ENCODE measurements at regions not wholly inside any gene's neighbourhood (a gene's known extent, or its start where the extent isn't known, plus 50 kb on each side); places are given as distances from the start of the nearest gene placed in this dataset.
A peak's percentile ranks its signal among the peaks of the same experiment; 100 is the strongest.

GRCh38 chr4:34973650-34974312, 1270.5 kb downstream of the ARAP2 start:
- no peak for TF ChIP-seq EGR1 (IDR thresholded peaks at IDR 0.05)

GRCh38 chr4:34974313-34974680, 1270.0 kb downstream of the ARAP2 start:
- TF ChIP-seq REST (IDR thresholded peaks at IDR 0.05; ENCODE audit: low read depth) (no peak), MAX (IDR thresholded peaks at IDR 0.05) (no peak), CEBPB (IDR thresholded peaks at IDR 0.05) (no peak), RAD21 (IDR thresholded peaks at IDR 0.05; ENCODE audit: low read depth) (no peak), USF1 (IDR thresholded peaks at IDR 0.05) (no peak), ZBTB7A (IDR thresholded peaks at IDR 0.05; ENCODE audit: low read depth) (no peak), EP300 (IDR thresholded peaks at IDR 0.05; ENCODE audit: borderline replicate concordance) (no peak), TEAD4 (IDR thresholded peaks at IDR 0.05) (no peak), FOXM1 (IDR thresholded peaks at IDR 0.05; ENCODE audit: borderline replicate concordance, low read depth) (no peak), CREB1 (IDR thresholded peaks at IDR 0.05; ENCODE audit: low read depth) (no peak), YY1 (IDR thresholded peaks at IDR 0.05; ENCODE audit: low read depth) (no peak)

GRCh38 chr4:35021222-35021621, 1223.1 kb downstream of the ARAP2 start:
- TF ChIP-seq TEAD4 (IDR thresholded peaks at IDR 0.05), result peak; percentile 70

- TF ChIP-seq ZBTB7A (IDR thresholded peaks at IDR 0.05; ENCODE audit: low read depth) (no peak), REST (IDR thresholded peaks at IDR 0.05; ENCODE audit: low read depth) (no peak), TAF1 (IDR thresholded peaks at IDR 0.05; ENCODE audit: low read depth) (no peak), RAD21 (IDR thresholded peaks at IDR 0.05; ENCODE audit: low read depth) (no peak), FOXM1 (IDR thresholded peaks at IDR 0.05; ENCODE audit: borderline replicate concordance, low read depth) (no peak), EP300 (IDR thresholded peaks at IDR 0.05; ENCODE audit: borderline replicate concordance) (no peak), NFIC (IDR thresholded peaks at IDR 0.05) (no peak), MAX (IDR thresholded peaks at IDR 0.05) (no peak), USF1 (IDR thresholded peaks at IDR 0.05) (no peak), CREB1 (IDR thresholded peaks at IDR 0.05; ENCODE audit: low read depth) (no peak), TEAD4 (IDR thresholded peaks at IDR 0.05) (no peak), EGR1 (IDR thresholded peaks at IDR 0.05) (no peak), TCF12 (IDR thresholded peaks at IDR 0.05; ENCODE audit: low read depth) (no peak), YY1 (IDR thresholded peaks at IDR 0.05; ENCODE audit: low read depth) (no peak), CEBPB (IDR thresholded peaks at IDR 0.05) (no peak)
Measured at GRCh38 chr4:35025152-35025834, 1219.0 kb downstream of the ARAP2 start.

GRCh38 chr4:35038079-35038805, 1206.1 kb downstream of the ARAP2 start:
- TF ChIP-seq ZBTB7A (IDR thresholded peaks at IDR 0.05; ENCODE audit: low read depth), result no peak
- no peak for TF ChIP-seq CEBPB (IDR thresholded peaks at IDR 0.05)
- no peak for TF ChIP-seq FOXM1 (IDR thresholded peaks at IDR 0.05; ENCODE audit: borderline replicate concordance, low read depth)
- TF ChIP-seq TEAD4 (IDR thresholded peaks at IDR 0.05), result no peak

- TF ChIP-seq TAF1 (IDR thresholded peaks at IDR 0.05; ENCODE audit: low read depth) (no peak), FOXM1 (IDR thresholded peaks at IDR 0.05; ENCODE audit: borderline replicate concordance, low read depth) (no peak), REST (IDR thresholded peaks at IDR 0.05; ENCODE audit: low read depth) (no peak), USF1 (IDR thresholded peaks at IDR 0.05) (no peak), NFIC (IDR thresholded peaks at IDR 0.05) (no peak), CEBPB (IDR thresholded peaks at IDR 0.05) (no peak), RAD21 (IDR thresholded peaks at IDR 0.05; ENCODE audit: low read depth) (no peak), TCF12 (IDR thresholded peaks at IDR 0.05; ENCODE audit: low read depth) (no peak), EGR1 (IDR thresholded peaks at IDR 0.05) (no peak), EP300 (IDR thresholded peaks at IDR 0.05; ENCODE audit: borderline replicate concordance) (no peak), TEAD4 (IDR thresholded peaks at IDR 0.05) (no peak), MAX (IDR thresholded peaks at IDR 0.05) (no peak), YY1 (IDR thresholded peaks at IDR 0.05; ENCODE audit: low read depth) (no peak), ZBTB7A (IDR thresholded peaks at IDR 0.05; ENCODE audit: low read depth) (no peak)
Measured at GRCh38 chr4:35038845-35039244, 1205.5 kb downstream of the ARAP2 start.
